ENCODE measurements at regions not wholly inside any gene's neighbourhood (a gene's known extent, or its start where the extent isn't known, plus 50 kb on each side); places are given as distances from the start of the nearest gene placed in this dataset.
A peak's percentile ranks its signal among the peaks of the same experiment; 100 is the strongest.

- intact Hi-C loops (cut with micrococcal nuclease) (no loop called here), in situ Hi-C loops (cut with MboI; ENCODE audit: low sequenced_read_pairs) (no loop called here), dilution Hi-C loops (cut with HindIII; ENCODE audit: low sequenced_read_pairs, unreplicated experiment) (no loop called here)
- BruUV-seq (replicated peaks), result no TSS peak
- Histone ChIP-seq H3K4ac (ENCODE audit: low read depth, low read length) (no peak overlapping the region), H2AK9ac (replicated peaks; ENCODE audit: low read depth, low read length, poor library complexity) (no peak overlapping the region), H4K8ac (ENCODE audit: low read depth in 2 of 2, low read length in 2 of 2) (no peak overlapping the region), H3K36me3 (ENCODE audit: control insufficient read depth, insufficient read depth, low read length) (no peaks in the 10 kb centered on the region), H3K27ac (ENCODE audit: insufficient read depth, low read length) (no peak overlapping the region), H3K4me3 (ENCODE audit: insufficient read depth, low read depth, low read length) (no peak overlapping the region), H3K9me3 (ENCODE audit: control insufficient read depth, insufficient read depth, low read length) (peaks cover 2% of the 10 kb centered on the region; the same call in 1 of the 2 replicates), H4K91ac (ENCODE audit: insufficient read depth, low read depth, low read length) (no peak overlapping the region), H2BK120ac (ENCODE audit: low read depth, low read length) (no peak overlapping the region), H2BK15ac (ENCODE audit: low read depth, low read length) (no peak overlapping the region), H2BK20ac (ENCODE audit: low read depth, low read length) (no peak overlapping the region), H3K4me2 (ENCODE audit: low read depth, low read length) (no peak overlapping the region), H3K56ac (ENCODE audit: extremely low read depth, insufficient read depth, low read length) (no peak overlapping the region), H3K4me1 (ENCODE audit: control insufficient read depth, insufficient read depth, low read length) (peaks cover 12% of the 10 kb centered on the region), H3K9ac (ENCODE audit: low read depth, low read length) (no peak overlapping the region), H2BK5ac (ENCODE audit: low read depth, low read length, poor library complexity, severe bottlenecking) (no peak overlapping the region), H3K23ac (ENCODE audit: low read depth, low read length) (no peak overlapping the region), H3K9me1 (ENCODE audit: insufficient read depth, low read length) (peaks cover 3% of the 10 kb centered on the region; the same call in 1 of the 2 replicates), H2AFZ (replicated peaks; ENCODE audit: low read length, poor library complexity) (no peak overlapping the region), H4K5ac (ENCODE audit: low read depth, low read length) (no peak overlapping the region), H3K79me1 (ENCODE audit: low read depth in 1 of 2, low read length in 2 of 2) (no peaks in the 10 kb centered on the region), H3K14ac (replicated peaks; ENCODE audit: low read depth, low read length) (no peak overlapping the region), H3K18ac (ENCODE audit: low read depth, low read length) (no peak overlapping the region), H4K20me1 (ENCODE audit: insufficient read depth, low read length) (no peaks in the 10 kb centered on the region), H3K27me3 (ENCODE audit: control insufficient read depth, insufficient read depth, low read length) (no peaks in the 10 kb centered on the region), H2AK5ac (ENCODE audit: low read depth, low read length) (no peak overlapping the region)
- WGBS, 2 experiments (ENCODE audit: extremely low coverage in 2 of 2, insufficient read length in 1 of 2), result 100% methylated on average over 1 of the region's 4 CpGs; no CpG with 5 or more reads in 1 of the 2 experiments
- DNase-seq (no peak), ATAC-seq (ENCODE audit: low read depth) (no peak)
- ChIA-PET POLR2A (ENCODE audit: unreplicated experiment) (no interaction called here), CTCF (no interaction called here)
- TF ChIP-seq NFE2L2 (IDR thresholded peaks at IDR 0.05; ENCODE audit: low read depth, low read length), result no peak
- TF ChIP-seq MAFK (IDR thresholded peaks at IDR 0.05; ENCODE audit: low read depth, low read length), result 0 out of 2 replicates have a peak, but pooled peaks have one; percentile 20
These were observed 144.1 kb upstream of the GALNT15 start for GRCh38 chr3:16030342-16030741.

Data from IMR-90 (cell line).